ENCODE measurements at regions not wholly inside any gene's neighbourhood (a gene's known extent, or its start where the extent isn't known, plus 50 kb on each side); places are given as distances from the start of the nearest gene placed in this dataset.

- no peak for TF ChIP-seq CTCF (IDR thresholded peaks at IDR 0.05)
- no peak for TF ChIP-seq ETV6 (CRISPR knock-in tag; IDR thresholded peaks at IDR 0.05)
- no peak for TF ChIP-seq ATF3 (CRISPR knock-in tag; conservative IDR thresholded peaks at IDR 0.05)
- no peak for TF ChIP-seq SP1 (CRISPR knock-in tag; conservative IDR thresholded peaks at IDR 0.05)
- TF ChIP-seq FOXP4 (CRISPR knock-in tag; IDR thresholded peaks at IDR 0.05) = no peak
- no peak for TF ChIP-seq TEAD4 (CRISPR knock-in tag; IDR thresholded peaks at IDR 0.05)
- no peak for TF ChIP-seq IRF1 (CRISPR knock-in tag; IDR thresholded peaks at IDR 0.05)
These were observed 2324.1 kb downstream of the MAT2B start for GRCh38 chr5:165829504-165829903.
